GM23338 (cell line): ENCODE measurements at regions not wholly inside any gene's neighbourhood (a gene's known extent, or its start where the extent isn't known, plus 50 kb on each side); places are given as distances from the start of the nearest gene placed in this dataset.

Source experiments
- ATAC-seq: fragments of 200-7000 bp; cut with Tn5 transposase; 3 replicates; pipeline ENCODE4 v1.9.1; 2020
- DNase-seq: peaks from one replicate; pipeline ENCODE4 v3.0.0-alpha.2; 2015; ENCODE audit warnings: low spot score
- H2AFZ ChIP-seq: fragments of 200-600 bp; sonication (generic); 2 replicates; pipeline ENCODE4 v1.8.0; 2016; ENCODE audit warnings: antibody characterized with exemption, mild to moderate bottlenecking, moderate library complexity
- H3F3A ChIP-seq: fragments of 200-600 bp; sonication (generic); replicated peaks from 2 replicates; pipeline ENCODE4 v1.8.0; 2017; ENCODE audit warnings: antibody characterized with exemption, mixed run types, low read depth
- H3K27ac ChIP-seq: fragments of 200-600 bp; sonication (generic); 2 replicates; pipeline ENCODE4 v1.6.1; 2016; ENCODE audit warnings: low read depth
- H3K27me3 ChIP-seq: fragments of 200-600 bp; sonication (generic); 2 replicates; pipeline ENCODE4 v1.8.0; 2016; ENCODE audit warnings: mild to moderate bottlenecking, mixed run types, moderate library complexity; ENCODE audit not compliant: insufficient read depth
- H3K36me3 ChIP-seq: fragments of 200-600 bp; sonication (generic); 2 replicates; pipeline ENCODE4 v1.8.0; 2016; ENCODE audit warnings: mild to moderate bottlenecking; ENCODE audit not compliant: insufficient read depth
- H3K4me1 ChIP-seq: fragments of 200-600 bp; sonication (generic); 2 replicates; pipeline ENCODE4 v1.8.0; 2016; ENCODE audit warnings: mild to moderate bottlenecking, moderate library complexity; ENCODE audit not compliant: insufficient read depth
- H3K4me2 ChIP-seq: fragments of 200-600 bp; sonication (generic); 2 replicates; pipeline ENCODE4 v1.7.1; 2017; ENCODE audit warnings: mixed run types
- H3K4me3 ChIP-seq: fragments of 200-600 bp; sonication (generic); 2 replicates; pipeline ENCODE4 v1.6.1; 2016; ENCODE audit warnings: mixed run types
- H3K79me2 ChIP-seq: fragments of 200-600 bp; sonication (generic); replicated peaks from 2 replicates; pipeline ENCODE4 v1.8.0; 2017; ENCODE audit warnings: mild to moderate bottlenecking; ENCODE audit not compliant: insufficient read depth
- H3K9me2 ChIP-seq: fragments of 200-600 bp; sonication (generic); 2 replicates; pipeline ENCODE4 v1.8.0; 2017; ENCODE audit not compliant: insufficient read depth
- H4K20me1 ChIP-seq: fragments of 200-600 bp; sonication (generic); replicated peaks from 2 replicates; pipeline ENCODE4 v1.8.0; 2017; ENCODE audit warnings: mild to moderate bottlenecking; ENCODE audit not compliant: insufficient read depth
- H3K27ac Mint-ChIP-seq: 2 replicates; pipeline ENCODE4 v1.8.0; 2020; ENCODE audit warnings: inconsistent platforms, mild to moderate bottlenecking, moderate library complexity, mixed read lengths
- H3K27me3 Mint-ChIP-seq: 3 replicates; pipeline ENCODE4 v1.8.0; 2022; ENCODE audit warnings: low read depth, mild to moderate bottlenecking, moderate library complexity, mixed read lengths, inconsistent platforms; ENCODE audit not compliant: insufficient read depth, poor library complexity
- H3K36me3 Mint-ChIP-seq: 3 replicates; pipeline ENCODE4 v1.8.0; 2021; ENCODE audit warnings: low read depth, mild to moderate bottlenecking, inconsistent platforms, moderate library complexity, mixed read lengths
- H3K4me1 Mint-ChIP-seq: 3 replicates; pipeline ENCODE4 v1.8.0; 2020; ENCODE audit warnings: mild to moderate bottlenecking, inconsistent platforms, mixed read lengths
- H3K4me3 Mint-ChIP-seq: 3 replicates; pipeline ENCODE4 v1.8.0; 2021; ENCODE audit warnings: moderate library complexity, mild to moderate bottlenecking, inconsistent platforms, mixed read lengths
- H3K9me3 Mint-ChIP-seq: 3 replicates; pipeline ENCODE4 v1.8.0; 2020; ENCODE audit warnings: moderate library complexity, mild to moderate bottlenecking, inconsistent platforms, mixed read lengths
- CREB1 ChIP-seq: fragments of 250-450 bp; sonication (Bioruptor Pico); IDR thresholded peaks from 2 replicates; pipeline ENCODE4 v1.5.0; 2020; ENCODE audit warnings: low read depth, mild to moderate bottlenecking, moderate library complexity
- CTCF ChIP-seq, 2 experiments: fragments of 200-600 bp in 1 of 2; sonication (generic) in 1 of 2; conservative IDR thresholded peaks; 2 replicates each; pipeline versions ENCODE4 v1.5.1 to v1.6.1; 2016 to 2017; ENCODE audit warnings: antibody characterized with exemption in 2 of 2, low read depth in 2 of 2, mild to moderate bottlenecking in 2 of 2, moderate library complexity in 1 of 2
- EZH2 ChIP-seq: fragments of 200-600 bp; sonication (generic); IDR thresholded peaks from one replicate; pipeline ENCODE4 v1.8.0; 2017; ENCODE audit warnings: antibody characterized with exemption, mild to moderate bottlenecking, low read depth; ENCODE audit not compliant: unreplicated experiment
- EZH2phosphoT487 ChIP-seq: fragments of 200-600 bp; sonication (generic); IDR thresholded peaks from one replicate; pipeline ENCODE4 v1.8.1; 2018; ENCODE audit warnings: antibody characterized with exemption; ENCODE audit not compliant: unreplicated experiment
- JUNB ChIP-seq: IDR thresholded peaks from one replicate; pipeline ENCODE4 v1.6.1; 2016; ENCODE audit warnings: antibody characterized with exemption; ENCODE audit not compliant: unreplicated experiment
- NANOG ChIP-seq: IDR thresholded peaks from 2 replicates; pipeline ENCODE4 v1.6.1; 2016; ENCODE audit warnings: antibody characterized with exemption, borderline replicate concordance
- POLR2AphosphoS5 ChIP-seq: IDR thresholded peaks from 2 replicates; pipeline ENCODE4 v1.6.1; 2016; ENCODE audit warnings: antibody characterized with exemption, low read depth
- STAT1 ChIP-seq: IDR thresholded peaks from one replicate; pipeline ENCODE4 v1.6.1; 2016; ENCODE audit warnings: antibody characterized with exemption; ENCODE audit not compliant: unreplicated experiment
- ZNF114 ChIP-seq: fragments of 250-450 bp; sonication (Bioruptor Pico); IDR thresholded peaks from 2 replicates; pipeline ENCODE4 v1.5.0; 2020; ENCODE audit warnings: mild to moderate bottlenecking, moderate library complexity
- ZNF331 ChIP-seq: fragments of 250-450 bp; sonication (Bioruptor Pico); IDR thresholded peaks from 2 replicates; pipeline ENCODE4 v1.5.0; 2020; ENCODE audit warnings: low read depth, mild to moderate bottlenecking, moderate library complexity
- TF ChIP-seq, protein P1 (sequence below): IDR thresholded peaks from 2 replicates; pipeline ENCODE4 v1.6.1; 2016; ENCODE audit warnings: antibody characterized with exemption
- TF ChIP-seq, protein P2 (sequence below): IDR thresholded peaks from one replicate; pipeline ENCODE4 v1.6.1; 2018; ENCODE audit warnings: antibody characterized with exemption; ENCODE audit not compliant: unreplicated experiment
- TF ChIP-seq, protein P3 (sequence below): fragments of 250-450 bp; sonication (Bioruptor Pico); IDR thresholded peaks from 2 replicates; pipeline ENCODE4 v1.5.0; 2020; ENCODE audit warnings: mild to moderate bottlenecking, moderate library complexity

- Mint-ChIP-seq H3K27ac (no peak overlapping the region), H3K4me3 (no peak overlapping the region), H3K36me3 (no peaks in the 10 kb centered on the region), H3K9me3 (no peaks in the 10 kb centered on the region), H3K4me1 (no peaks in the 10 kb centered on the region), H3K27me3 (peaks cover 2% of the 10 kb centered on the region)
- no peaks in the 10 kb centered on the region for H3F3A ChIP-seq
- H3K4me3 ChIP-seq = no peak overlapping the region
- no peak overlapping the region for H3K27ac ChIP-seq
- peaks cover 2% of the 10 kb centered on the region; the same call in 1 of the 2 replicates for H3K9me2 ChIP-seq
- no peaks in the 10 kb centered on the region for H3K4me1 ChIP-seq
- H3K4me2 ChIP-seq = no peak overlapping the region
- H2AFZ ChIP-seq = no peak overlapping the region
- H3K27me3 ChIP-seq = no peaks in the 10 kb centered on the region
- H3K79me2 ChIP-seq = no peaks in the 10 kb centered on the region
- H3K36me3 ChIP-seq = no peaks in the 10 kb centered on the region
- DNase-seq (no peak), ATAC-seq (no peak)
- H4K20me1 ChIP-seq = no peaks in the 10 kb centered on the region
- TF ChIP-seq, protein P1, sequence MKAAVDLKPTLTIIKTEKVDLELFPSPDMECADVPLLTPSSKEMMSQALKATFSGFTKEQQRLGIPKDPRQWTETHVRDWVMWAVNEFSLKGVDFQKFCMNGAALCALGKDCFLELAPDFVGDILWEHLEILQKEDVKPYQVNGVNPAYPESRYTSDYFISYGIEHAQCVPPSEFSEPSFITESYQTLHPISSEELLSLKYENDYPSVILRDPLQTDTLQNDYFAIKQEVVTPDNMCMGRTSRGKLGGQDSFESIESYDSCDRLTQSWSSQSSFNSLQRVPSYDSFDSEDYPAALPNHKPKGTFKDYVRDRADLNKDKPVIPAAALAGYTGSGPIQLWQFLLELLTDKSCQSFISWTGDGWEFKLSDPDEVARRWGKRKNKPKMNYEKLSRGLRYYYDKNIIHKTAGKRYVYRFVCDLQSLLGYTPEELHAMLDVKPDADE = no peak
- no peak for TF ChIP-seq CREB1 (CRISPR knock-in tag)
- TF ChIP-seq POLR2AphosphoS5 = no peak
- TF ChIP-seq, protein P2, sequence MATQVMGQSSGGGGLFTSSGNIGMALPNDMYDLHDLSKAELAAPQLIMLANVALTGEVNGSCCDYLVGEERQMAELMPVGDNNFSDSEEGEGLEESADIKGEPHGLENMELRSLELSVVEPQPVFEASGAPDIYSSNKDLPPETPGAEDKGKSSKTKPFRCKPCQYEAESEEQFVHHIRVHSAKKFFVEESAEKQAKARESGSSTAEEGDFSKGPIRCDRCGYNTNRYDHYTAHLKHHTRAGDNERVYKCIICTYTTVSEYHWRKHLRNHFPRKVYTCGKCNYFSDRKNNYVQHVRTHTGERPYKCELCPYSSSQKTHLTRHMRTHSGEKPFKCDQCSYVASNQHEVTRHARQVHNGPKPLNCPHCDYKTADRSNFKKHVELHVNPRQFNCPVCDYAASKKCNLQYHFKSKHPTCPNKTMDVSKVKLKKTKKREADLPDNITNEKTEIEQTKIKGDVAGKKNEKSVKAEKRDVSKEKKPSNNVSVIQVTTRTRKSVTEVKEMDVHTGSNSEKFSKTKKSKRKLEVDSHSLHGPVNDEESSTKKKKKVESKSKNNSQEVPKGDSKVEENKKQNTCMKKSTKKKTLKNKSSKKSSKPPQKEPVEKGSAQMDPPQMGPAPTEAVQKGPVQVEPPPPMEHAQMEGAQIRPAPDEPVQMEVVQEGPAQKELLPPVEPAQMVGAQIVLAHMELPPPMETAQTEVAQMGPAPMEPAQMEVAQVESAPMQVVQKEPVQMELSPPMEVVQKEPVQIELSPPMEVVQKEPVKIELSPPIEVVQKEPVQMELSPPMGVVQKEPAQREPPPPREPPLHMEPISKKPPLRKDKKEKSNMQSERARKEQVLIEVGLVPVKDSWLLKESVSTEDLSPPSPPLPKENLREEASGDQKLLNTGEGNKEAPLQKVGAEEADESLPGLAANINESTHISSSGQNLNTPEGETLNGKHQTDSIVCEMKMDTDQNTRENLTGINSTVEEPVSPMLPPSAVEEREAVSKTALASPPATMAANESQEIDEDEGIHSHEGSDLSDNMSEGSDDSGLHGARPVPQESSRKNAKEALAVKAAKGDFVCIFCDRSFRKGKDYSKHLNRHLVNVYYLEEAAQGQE = no peak
- no peak for TF ChIP-seq ZNF114
- no peak for TF ChIP-seq ZNF331 (CRISPR knock-in tag)
- TF ChIP-seq, protein P3, sequence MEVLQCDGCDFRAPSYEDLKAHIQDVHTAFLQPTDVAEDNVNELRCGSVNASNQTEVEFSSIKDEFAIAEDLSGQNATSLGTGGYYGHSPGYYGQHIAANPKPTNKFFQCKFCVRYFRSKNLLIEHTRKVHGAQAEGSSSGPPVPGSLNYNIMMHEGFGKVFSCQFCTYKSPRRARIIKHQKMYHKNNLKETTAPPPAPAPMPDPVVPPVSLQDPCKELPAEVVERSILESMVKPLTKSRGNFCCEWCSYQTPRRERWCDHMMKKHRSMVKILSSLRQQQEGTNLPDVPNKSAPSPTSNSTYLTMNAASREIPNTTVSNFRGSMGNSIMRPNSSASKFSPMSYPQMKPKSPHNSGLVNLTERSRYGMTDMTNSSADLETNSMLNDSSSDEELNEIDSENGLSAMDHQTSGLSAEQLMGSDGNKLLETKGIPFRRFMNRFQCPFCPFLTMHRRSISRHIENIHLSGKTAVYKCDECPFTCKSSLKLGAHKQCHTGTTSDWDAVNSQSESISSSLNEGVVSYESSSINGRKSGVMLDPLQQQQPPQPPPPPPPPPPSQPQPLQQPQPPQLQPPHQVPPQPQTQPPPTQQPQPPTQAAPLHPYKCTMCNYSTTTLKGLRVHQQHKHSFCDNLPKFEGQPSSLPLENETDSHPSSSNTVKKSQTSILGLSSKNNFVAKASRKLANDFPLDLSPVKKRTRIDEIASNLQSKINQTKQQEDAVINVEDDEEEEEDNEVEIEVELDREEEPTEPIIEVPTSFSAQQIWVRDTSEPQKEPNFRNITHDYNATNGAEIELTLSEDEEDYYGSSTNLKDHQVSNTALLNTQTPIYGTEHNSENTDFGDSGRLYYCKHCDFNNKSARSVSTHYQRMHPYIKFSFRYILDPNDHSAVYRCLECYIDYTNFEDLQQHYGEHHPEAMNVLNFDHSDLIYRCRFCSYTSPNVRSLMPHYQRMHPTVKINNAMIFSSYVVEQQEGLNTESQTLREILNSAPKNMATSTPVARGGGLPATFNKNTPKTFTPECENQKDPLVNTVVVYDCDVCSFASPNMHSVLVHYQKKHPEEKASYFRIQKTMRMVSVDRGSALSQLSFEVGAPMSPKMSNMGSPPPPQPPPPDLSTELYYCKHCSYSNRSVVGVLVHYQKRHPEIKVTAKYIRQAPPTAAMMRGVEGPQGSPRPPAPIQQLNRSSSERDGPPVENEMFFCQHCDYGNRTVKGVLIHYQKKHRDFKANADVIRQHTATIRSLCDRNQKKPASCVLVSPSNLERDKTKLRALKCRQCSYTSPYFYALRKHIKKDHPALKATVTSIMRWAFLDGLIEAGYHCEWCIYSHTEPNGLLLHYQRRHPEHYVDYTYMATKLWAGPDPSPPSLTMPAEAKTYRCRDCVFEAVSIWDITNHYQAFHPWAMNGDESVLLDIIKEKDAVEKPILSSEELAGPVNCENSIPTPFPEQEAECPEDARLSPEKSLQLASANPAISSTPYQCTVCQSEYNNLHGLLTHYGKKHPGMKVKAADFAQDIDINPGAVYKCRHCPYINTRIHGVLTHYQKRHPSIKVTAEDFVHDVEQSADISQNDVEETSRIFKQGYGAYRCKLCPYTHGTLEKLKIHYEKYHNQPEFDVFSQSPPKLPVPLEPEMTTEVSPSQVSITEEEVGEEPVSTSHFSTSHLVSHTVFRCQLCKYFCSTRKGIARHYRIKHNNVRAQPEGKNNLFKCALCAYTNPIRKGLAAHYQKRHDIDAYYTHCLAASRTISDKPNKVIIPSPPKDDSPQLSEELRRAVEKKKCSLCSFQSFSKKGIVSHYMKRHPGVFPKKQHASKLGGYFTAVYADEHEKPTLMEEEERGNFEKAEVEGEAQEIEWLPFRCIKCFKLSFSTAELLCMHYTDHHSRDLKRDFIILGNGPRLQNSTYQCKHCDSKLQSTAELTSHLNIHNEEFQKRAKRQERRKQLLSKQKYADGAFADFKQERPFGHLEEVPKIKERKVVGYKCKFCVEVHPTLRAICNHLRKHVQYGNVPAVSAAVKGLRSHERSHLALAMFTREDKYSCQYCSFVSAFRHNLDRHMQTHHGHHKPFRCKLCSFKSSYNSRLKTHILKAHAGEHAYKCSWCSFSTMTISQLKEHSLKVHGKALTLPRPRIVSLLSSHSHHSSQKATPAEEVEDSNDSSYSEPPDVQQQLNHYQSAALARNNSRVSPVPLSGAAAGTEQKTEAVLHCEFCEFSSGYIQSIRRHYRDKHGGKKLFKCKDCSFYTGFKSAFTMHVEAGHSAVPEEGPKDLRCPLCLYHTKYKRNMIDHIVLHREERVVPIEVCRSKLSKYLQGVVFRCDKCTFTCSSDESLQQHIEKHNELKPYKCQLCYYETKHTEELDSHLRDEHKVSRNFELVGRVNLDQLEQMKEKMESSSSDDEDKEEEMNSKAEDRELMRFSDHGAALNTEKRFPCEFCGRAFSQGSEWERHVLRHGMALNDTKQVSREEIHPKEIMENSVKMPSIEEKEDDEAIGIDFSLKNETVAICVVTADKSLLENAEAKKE (CRISPR knock-in tag) = no peak
- TF ChIP-seq JUNB = no peak
- TF ChIP-seq EZH2 = no peak
- TF ChIP-seq EZH2phosphoT487 = no peak
- TF ChIP-seq NANOG = no peak
- TF ChIP-seq CTCF (conservative IDR thresholded peaks at IDR 0.05; ENCODE audit: low read depth in 2 of 2) = no peak
- TF ChIP-seq STAT1 = no peak
Measured at GRCh38 chr12:60227916-60228315, 632.1 kb downstream of the SLC16A7 start.
